HepG2 (cell line): ENCODE measurements at regions not wholly inside any gene's neighbourhood (a gene's known extent, or its start where the extent isn't known, plus 50 kb on each side); places are given as distances from the start of the nearest gene placed in this dataset.

Source experiments
- ATAC-seq: fragments of 200-7000 bp; cut with Tn5 transposase; 3 replicates; pipeline ENCODE4 v1.9.1; 2020; ENCODE audit warnings: mild to moderate bottlenecking, moderate library complexity
- BruUV-seq: library from RNA; stranded (reverse); fragments of 400-500 nt; replicated peaks from 2 replicates; lab custom pipeline; 2021; lab: Mats Ljungman, UMichigan
- CTCF ChIA-PET: fragments of 300-600 bp; formaldehyde crosslinking; extraction: SDS; loops from one replicate; lab custom pipeline; 2021; ENCODE audit warnings: low total read pairs, inconsistent platforms, low intra/inter-chr PET ratio; lab: Yijun Ruan, JAX
- POLR2A ChIA-PET: fragments of 350-600 bp; sonication (Branson Sonifier 250); formaldehyde crosslinking; loops from one replicate; lab custom pipeline; 2020; ENCODE audit warnings: antibody characterized with exemption, inconsistent platforms; lab: Yijun Ruan, JAX
- DNase-seq: peaks from one replicate; pipeline ENCODE4 v3.0.0-alpha.2; 2015; ENCODE audit warnings: low spot score
- FAIRE-seq: peaks from 3 replicates; lab custom pipeline; 2011; peaks lifted over from hg19 to GRCh38; lab: Jason Lieb, UNC
- H2AFZ ChIP-seq: one replicate; pipeline ENCODE4 v1.6.1; 2011; ENCODE audit warnings: low read length, inconsistent platforms
- H3K27ac ChIP-seq: fragments of 300-600 bp; 3 replicates; pipeline ENCODE4 v1.8.0; 2011; ENCODE audit warnings: mixed run types, mild to moderate bottlenecking, mixed read lengths, low read length, inconsistent platforms; ENCODE audit not compliant: insufficient read depth; ENCODE audit errors: extremely low read length
- H3K27me3 ChIP-seq, 2 experiments: fragments of 200-600 bp in 1 of 2; 2 replicates in 1 of 2; 3 replicates in 1 of 2; pipeline versions ENCODE4 v1.6.0 to v1.8.0; 2011; ENCODE audit warnings: low read length in 2 of 2, mild to moderate bottlenecking in 2 of 2, moderate library complexity in 2 of 2, inconsistent platforms in 1 of 2; ENCODE audit not compliant: insufficient read depth in 2 of 2, control insufficient read depth in 1 of 2
- H3K36me3 ChIP-seq, 2 experiments: fragments of 200-600 bp in 1 of 2; replicated peaks in 1 of 2; 2 replicates in 1 of 2; 3 replicates in 1 of 2; pipeline versions ENCODE4 v1.5.1 to v1.8.0; 2011; ENCODE audit warnings: low read length in 2 of 2, inconsistent platforms in 1 of 2; ENCODE audit not compliant: insufficient read depth in 2 of 2, control insufficient read depth in 1 of 2
- H3K4me1 ChIP-seq: 2 replicates; pipeline ENCODE4 v1.5.1; 2012; ENCODE audit warnings: low read length, inconsistent platforms; ENCODE audit not compliant: insufficient read depth
- H3K4me2 ChIP-seq: 2 replicates; pipeline ENCODE4 v1.6.0; 2011; ENCODE audit warnings: low read depth, low read length, inconsistent platforms
- H3K4me3 ChIP-seq, 3 experiments: fragments of 200-600 bp in 1 of 3; sonication (generic), shearing (Covaris generic) in 1 of 3; replicated peaks in 1 of 3; 2 replicates each; pipeline ENCODE4 v1.5.1; 2011 to 2016; ENCODE audit warnings: low read length in 3 of 3, inconsistent platforms in 2 of 3, low read depth in 2 of 3, mild to moderate bottlenecking in 2 of 3, control low read depth in 1 of 3, mixed read lengths in 1 of 3; ENCODE audit not compliant: insufficient read depth in 1 of 3
- H3K79me2 ChIP-seq: one replicate; pipeline ENCODE4 v1.6.1; 2011; ENCODE audit warnings: low read length, inconsistent platforms; ENCODE audit not compliant: insufficient read depth
- H3K9ac ChIP-seq: 2 replicates; pipeline ENCODE4 v1.6.0; 2011; ENCODE audit warnings: mild to moderate bottlenecking, low read depth, low read length, inconsistent platforms; ENCODE audit not compliant: insufficient read depth
- H3K9me3 ChIP-seq: 2 replicates; pipeline ENCODE4 v1.5.1; 2012; ENCODE audit warnings: mild to moderate bottlenecking, low read length
- H4K20me1 ChIP-seq: 2 replicates; pipeline ENCODE4 v1.6.0; 2011; ENCODE audit warnings: inconsistent platforms, mild to moderate bottlenecking, low read length, moderate library complexity; ENCODE audit not compliant: insufficient read depth
- MAFF ChIP-seq: IDR thresholded peaks from 2 replicates; pipeline ENCODE4 v1.6.1; 2011; ENCODE audit warnings: low read depth, low read length, improper control_type of control experiment
- MAFK ChIP-seq, 2 experiments: IDR thresholded peaks in 1 of 2; conservative IDR thresholded peaks in 1 of 2; 2 replicates each; pipeline ENCODE4 v1.6.1; 2011; ENCODE audit warnings: improper control_type of control experiment in 2 of 2, low read length in 2 of 2
- NFIC ChIP-seq: IDR thresholded peaks from 2 replicates; pipeline ENCODE4 v1.6.1; 2012; ENCODE audit warnings: mild to moderate bottlenecking, low read length, inconsistent platforms
- RFX1 ChIP-seq: fragments of 450-650 bp; IDR thresholded peaks from 2 replicates; pipeline ENCODE4 v1.6.1; 2017
- SP5 ChIP-seq: IDR thresholded peaks from 2 replicates; pipeline ENCODE4 v1.6.1; 2016; ENCODE audit warnings: low read depth, borderline replicate concordance
- TAF1 ChIP-seq: sonication (generic); formaldehyde crosslinking; IDR thresholded peaks from 2 replicates; pipeline ENCODE4 v1.4.0; 2020; ENCODE audit warnings: missing genetic modification reagents
- ZNF430 ChIP-seq: sonication (generic); formaldehyde crosslinking; IDR thresholded peaks from 2 replicates; pipeline ENCODE4 v1.9.0; 2021; ENCODE audit warnings: mild to moderate bottlenecking, missing genetic modification reagents
- WGBS: methylation state at CpG from one replicate; pipeline ENCODE4 v1.1.6; 2017; ENCODE audit warnings: low lambda C conversion rate; 5-methylcytosine and 5-hydroxymethylcytosine counted together
- in situ Hi-C: cut with HindIII; loops from 2 replicates; pipeline ENCODE4 v1.10.0; 2017; ENCODE audit warnings: low pct_unique_long_range_greater_than_20kb; ENCODE audit not compliant: extremely low pct_ligation_motif_present
- intact Hi-C: fragments of 100-400 bp; cut with micrococcal nuclease; formaldehyde crosslinking; loops from one replicate; pipeline ENCODE4 v1.10.0; 2022; ENCODE audit not compliant: unreplicated experiment

DNA sequence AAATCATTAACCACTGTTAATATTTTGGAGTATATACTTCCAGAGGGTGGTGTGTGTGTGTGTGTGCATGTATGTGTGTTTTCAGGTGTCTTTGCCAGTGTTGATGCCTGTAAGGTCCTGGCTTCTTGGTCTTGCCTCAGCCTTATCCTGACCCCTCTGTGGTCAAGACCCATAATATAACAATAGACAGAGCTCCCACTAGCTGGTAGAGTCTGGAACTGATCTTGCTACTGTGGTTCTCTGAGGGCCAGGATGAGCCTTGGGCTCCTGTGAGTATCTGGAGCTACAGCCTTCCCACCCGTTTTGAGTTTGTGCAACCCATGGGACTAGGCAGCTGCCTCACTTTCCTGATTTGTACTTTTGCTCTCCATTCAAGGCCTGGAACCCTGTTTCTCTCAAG is 191.0 kb downstream of the IBTK start:
- intact Hi-C loops (no loop called here), in situ Hi-C loops (no loop called here)
- Histone ChIP-seq H3K9ac (no peak overlapping the region), H4K20me1 (no peaks in the 10 kb centered on the region), H3K27ac (no peak overlapping the region), H3K9me3 (no peaks in the 10 kb centered on the region), H3K4me2 (no peak overlapping the region), H3K4me1 (no peaks in the 10 kb centered on the region), H3K27me3 (no peaks in the 10 kb centered on the region), H2AFZ (no peak overlapping the region), H3K36me3 (no peaks in the 10 kb centered on the region), H3K4me3 (no peak overlapping the region), H3K79me2 (no peaks in the 10 kb centered on the region)
- CTCF ChIA-PET: no interaction called here
- POLR2A ChIA-PET: no interaction called here
- FAIRE-seq (no peak), DNase-seq (no peak), ATAC-seq (no peak)
- 90% methylated on average over 1 of the region's 1 CpG for WGBS
- no TSS peak for BruUV-seq
- TF ChIP-seq RFX1 (no peak), SP5 (CRISPR knock-in tag) (no peak), TAF1 (no peak)

DNA sequence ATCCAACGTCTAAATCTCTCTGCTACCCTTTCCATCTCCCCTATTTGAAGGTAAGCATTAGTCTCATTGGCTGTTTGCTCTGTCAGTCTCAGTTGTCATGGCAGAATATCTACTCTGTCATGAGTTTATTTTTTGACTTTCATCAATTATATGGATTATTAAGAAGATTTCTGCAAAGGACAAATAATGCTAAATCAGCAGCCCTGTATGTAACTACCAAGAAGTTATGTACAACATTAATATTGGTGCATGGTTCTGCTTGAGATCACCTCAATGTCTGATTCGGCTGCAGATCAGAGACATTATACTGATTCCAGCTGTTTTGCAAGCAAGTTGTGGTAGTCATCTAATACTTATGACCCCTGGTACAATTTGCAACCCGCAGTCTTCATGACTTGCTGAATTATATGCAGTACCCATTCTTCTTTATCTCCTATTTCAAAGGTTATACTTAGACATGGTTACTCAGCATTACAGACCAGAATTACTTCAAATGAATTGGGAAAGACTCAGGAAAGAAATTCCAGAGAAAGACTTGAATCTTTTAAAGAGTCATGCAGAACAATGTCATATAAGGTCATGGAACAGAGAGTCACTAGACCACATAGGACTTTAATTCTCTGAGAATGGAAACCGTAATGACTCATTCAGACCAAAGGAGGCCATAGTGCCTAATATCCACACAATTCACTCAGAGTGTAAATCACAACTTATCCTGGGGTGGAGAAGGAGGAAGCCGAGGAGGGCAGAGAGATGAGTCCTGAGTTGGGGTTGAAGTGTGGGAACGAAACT is 201.4 kb downstream of the IBTK start:
- Histone ChIP-seq H3K27ac (no peak overlapping the region), H3K79me2 (no peaks in the 10 kb centered on the region), H3K4me1 (peaks cover 4% of the 10 kb centered on the region), H3K4me2 (no peak overlapping the region), H3K4me3 (no peak overlapping the region), H3K27me3 (no peaks in the 10 kb centered on the region), H3K9me3 (no peaks in the 10 kb centered on the region), H3K36me3 (no peaks in the 10 kb centered on the region), H2AFZ (no peak overlapping the region), H4K20me1 (no peaks in the 10 kb centered on the region), H3K9ac (no peak overlapping the region)
- intact Hi-C loops (loop anchor here (10.0 kb wide), 1 partner anchor 129 kb away; no protein-coding TSS in a partner anchor), in situ Hi-C loops (no loop called here)
- TF ChIP-seq NFIC (no peak), MAFF (peak; percentile 40; the same call in 1 of the 2 replicates), MAFK (conservative IDR thresholded peaks at IDR 0.05 in 1 of 2, IDR thresholded peaks at IDR 0.05 in 1 of 2; ENCODE audit: low read length in 2 of 2) (peak; percentile 39 to 61; a peak in 2 of 4 replicates), ZNF430 (CRISPR knock-in tag) (no peak)
- POLR2A ChIA-PET: no interaction called here
- DNase-seq (no peak), ATAC-seq (no peak), FAIRE-seq (no peak)
- 86% methylated on average over 6 of the region's 6 CpGs for WGBS
- BruUV-seq: no TSS peak
- CTCF ChIA-PET: no interaction called here
